ENCODE measurements at regions not wholly inside any gene's neighbourhood (a gene's known extent, or its start where the extent isn't known, plus 50 kb on each side); places are given as distances from the start of the nearest gene placed in this dataset.
"Not testable (repeated sequence)": the region's sequence is repeated elsewhere in the genome, so short reads cannot be mapped to it uniquely, and the experiment has no call there.

DNA sequence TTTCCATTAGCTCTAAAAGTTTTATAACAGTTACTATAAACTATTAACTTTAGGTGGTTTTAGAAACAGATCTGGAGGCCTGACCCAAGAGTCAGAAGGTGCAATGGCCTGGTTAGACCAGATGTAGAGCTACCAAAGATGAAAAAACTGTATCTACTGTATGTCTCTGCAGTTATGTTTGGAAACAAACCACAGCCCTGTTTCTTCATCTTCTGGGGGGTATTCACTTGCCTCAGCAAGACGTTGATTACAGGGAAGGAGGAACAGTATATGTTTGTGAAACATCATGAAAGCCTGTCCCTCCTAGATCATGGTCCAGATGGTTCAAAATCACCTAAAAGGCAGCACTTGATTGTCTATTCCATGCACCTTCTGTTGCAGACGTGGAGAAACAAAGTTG is 220.2 kb downstream of the SUCLG1 start:
- H3K9me3 Mint-ChIP-seq: peaks cover 5% of the 10 kb centered on the region
- no peaks in the 10 kb centered on the region for H3K4me1 Mint-ChIP-seq
- H3K4me3 Mint-ChIP-seq: no peak overlapping the region
- no peaks in the 10 kb centered on the region for H3K36me3 Mint-ChIP-seq (ENCODE audit: insufficient read depth)
- ATAC-seq (replicated peaks; ENCODE audit: extremely low read depth, poor library complexity, severe bottlenecking) (no peak), DNase-seq (ENCODE audit: low spot score in 2 of 2) (no peak)
- peaks cover 23% of the 10 kb centered on the region for H3K27me3 Mint-ChIP-seq
- H3K27ac Mint-ChIP-seq (ENCODE audit: low read depth): no peak overlapping the region

GRCh38 chr2:84236288-84236687 is 222.8 kb downstream of the SUCLG1 start:
- ATAC-seq (replicated peaks; ENCODE audit: extremely low read depth, poor library complexity, severe bottlenecking): no peak
- Mint-ChIP-seq H3K9me3 (peaks cover 5% of the 10 kb centered on the region), H3K4me1 (no peaks in the 10 kb centered on the region), H3K4me3 (no peak overlapping the region), H3K27me3 (peaks cover 14% of the 10 kb centered on the region), H3K27ac (ENCODE audit: low read depth) (no peak overlapping the region), H3K36me3 (ENCODE audit: insufficient read depth) (no peaks in the 10 kb centered on the region)
- no peak for DNase-seq (ENCODE audit: low spot score in 2 of 2)

- Mint-ChIP-seq H3K27me3 (no peaks in the 10 kb centered on the region), H3K4me3 (no peak overlapping the region), H3K27ac (ENCODE audit: low read depth) (no peak overlapping the region), H3K36me3 (ENCODE audit: insufficient read depth) (no peaks in the 10 kb centered on the region), H3K4me1 (no peaks in the 10 kb centered on the region), H3K9me3 (peaks cover 5% of the 10 kb centered on the region)
- no peak for DNase-seq (ENCODE audit: low spot score in 2 of 2)
- ATAC-seq (replicated peaks; ENCODE audit: extremely low read depth, poor library complexity, severe bottlenecking): no peak
Measured at GRCh38 chr2:84234103-84234502, 225.0 kb downstream of the SUCLG1 start.

DNA sequence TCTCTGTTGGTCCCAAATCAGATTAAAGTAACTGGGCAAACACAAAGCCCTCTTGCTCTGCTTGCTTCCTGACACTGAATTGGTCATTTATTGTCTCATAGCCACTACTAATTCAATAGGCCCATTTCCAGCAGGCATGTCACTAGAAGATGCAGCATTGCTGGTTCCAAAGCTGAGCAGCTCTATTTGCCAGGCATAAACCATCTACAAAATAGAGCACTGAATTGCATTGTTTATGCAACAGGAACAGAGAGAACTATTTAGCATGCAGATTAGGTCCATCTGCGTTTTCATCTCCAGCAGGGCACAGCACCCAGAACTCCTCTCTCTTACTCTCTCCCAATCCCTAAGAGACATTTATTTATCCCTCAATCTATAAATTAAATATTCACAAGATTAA is 227.6 kb downstream of the SUCLG1 start:
- H3K27ac Mint-ChIP-seq (ENCODE audit: low read depth): no peak overlapping the region
- H3K36me3 Mint-ChIP-seq (ENCODE audit: insufficient read depth): no peaks in the 10 kb centered on the region
- no peak overlapping the region for H3K4me3 Mint-ChIP-seq
- ATAC-seq (replicated peaks; ENCODE audit: extremely low read depth, poor library complexity, severe bottlenecking) (no peak), DNase-seq (ENCODE audit: low spot score in 2 of 2) (no peak)
- peaks cover 16% of the 10 kb centered on the region for H3K27me3 Mint-ChIP-seq
- no peaks in the 10 kb centered on the region for H3K4me1 Mint-ChIP-seq
- H3K9me3 Mint-ChIP-seq: peaks cover 12% of the 10 kb centered on the region

- H3K9me3 Mint-ChIP-seq: peaks cover 7% of the 10 kb centered on the region
- no peaks in the 10 kb centered on the region for H3K4me1 Mint-ChIP-seq
- ATAC-seq (replicated peaks; ENCODE audit: extremely low read depth, poor library complexity, severe bottlenecking) (no peak), DNase-seq (ENCODE audit: low spot score in 2 of 2) (no peak)
- peaks cover 55% of the 10 kb centered on the region for H3K27me3 Mint-ChIP-seq
- no peak overlapping the region for H3K4me3 Mint-ChIP-seq
- H3K36me3 Mint-ChIP-seq (ENCODE audit: insufficient read depth): no peaks in the 10 kb centered on the region
- H3K27ac Mint-ChIP-seq (ENCODE audit: low read depth): no peak overlapping the region
Measured at GRCh38 chr2:84224121-84224520, 235.0 kb downstream of the SUCLG1 start.

- Mint-ChIP-seq H3K4me1 (no peaks in the 10 kb centered on the region), H3K4me3 (no peak overlapping the region), H3K27me3 (peaks cover 55% of the 10 kb centered on the region), H3K36me3 (ENCODE audit: insufficient read depth) (no peaks in the 10 kb centered on the region), H3K27ac (ENCODE audit: low read depth) (no peak overlapping the region), H3K9me3 (peaks cover 7% of the 10 kb centered on the region)
- DNase-seq (ENCODE audit: low spot score in 2 of 2) (no peak), ATAC-seq (replicated peaks; ENCODE audit: extremely low read depth, poor library complexity, severe bottlenecking) (no peak)
Measured at GRCh38 chr2:84223191-84223590, 235.9 kb downstream of the SUCLG1 start.

DNA sequence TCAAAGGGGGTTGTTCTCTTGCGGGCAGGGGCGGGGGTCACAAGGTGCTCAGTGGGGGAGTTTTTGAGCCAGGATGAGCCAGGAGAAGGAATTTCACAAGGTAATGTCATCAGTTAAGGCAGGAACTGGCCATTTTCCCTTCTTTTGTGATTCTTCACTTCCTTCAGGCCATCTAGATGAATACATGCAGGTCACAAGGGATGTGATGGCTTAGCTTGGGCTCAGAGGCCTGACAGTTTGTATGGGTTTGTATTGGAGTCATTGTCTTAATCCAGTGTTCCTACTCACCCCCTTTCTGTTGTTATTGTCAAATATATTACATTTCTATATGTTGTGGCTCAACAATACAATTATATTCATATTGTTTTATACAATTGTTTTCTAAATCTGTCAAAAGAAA is 238.0 kb downstream of the SUCLG1 start:
- not testable (repeated sequence) for H3K4me1 Mint-ChIP-seq; DNase-seq (ENCODE audit: low spot score in 2 of 2); H3K9me3 Mint-ChIP-seq; H3K36me3 Mint-ChIP-seq (ENCODE audit: insufficient read depth); H3K27ac Mint-ChIP-seq (ENCODE audit: low read depth); ATAC-seq (replicated peaks; ENCODE audit: extremely low read depth, poor library complexity, severe bottlenecking); H3K4me3 Mint-ChIP-seq
- H3K27me3 Mint-ChIP-seq: peaks cover 35% of the 10 kb centered on the region

DNA sequence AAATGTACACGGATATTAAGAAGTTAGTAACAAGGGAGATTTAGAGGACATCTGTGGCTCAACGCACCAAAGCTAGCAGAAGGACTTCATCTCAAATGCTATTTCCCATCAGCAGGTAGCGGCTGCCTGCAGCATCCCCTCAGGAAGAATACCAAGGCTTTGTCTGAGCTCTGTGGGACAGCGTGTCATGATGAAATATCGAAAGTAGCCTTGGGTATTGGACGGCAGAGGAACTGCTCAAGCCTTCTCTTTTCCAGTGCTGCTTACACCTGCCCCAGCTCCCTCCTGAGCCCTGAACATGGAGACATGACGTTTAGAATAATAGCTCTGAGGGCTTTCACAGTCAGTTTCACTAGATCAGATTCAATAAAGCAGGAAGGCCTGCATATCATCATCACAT is 241.6 kb downstream of the SUCLG1 start:
- Mint-ChIP-seq H3K27me3 (peaks cover 35% of the 10 kb centered on the region), H3K4me1 (no peaks in the 10 kb centered on the region), H3K27ac (ENCODE audit: low read depth) (no peak overlapping the region), H3K9me3 (no peaks in the 10 kb centered on the region), H3K4me3 (no peak overlapping the region), H3K36me3 (ENCODE audit: insufficient read depth) (no peaks in the 10 kb centered on the region)
- ATAC-seq (replicated peaks; ENCODE audit: extremely low read depth, poor library complexity, severe bottlenecking) (no peak), DNase-seq (ENCODE audit: low spot score in 2 of 2) (no peak)

DNA sequence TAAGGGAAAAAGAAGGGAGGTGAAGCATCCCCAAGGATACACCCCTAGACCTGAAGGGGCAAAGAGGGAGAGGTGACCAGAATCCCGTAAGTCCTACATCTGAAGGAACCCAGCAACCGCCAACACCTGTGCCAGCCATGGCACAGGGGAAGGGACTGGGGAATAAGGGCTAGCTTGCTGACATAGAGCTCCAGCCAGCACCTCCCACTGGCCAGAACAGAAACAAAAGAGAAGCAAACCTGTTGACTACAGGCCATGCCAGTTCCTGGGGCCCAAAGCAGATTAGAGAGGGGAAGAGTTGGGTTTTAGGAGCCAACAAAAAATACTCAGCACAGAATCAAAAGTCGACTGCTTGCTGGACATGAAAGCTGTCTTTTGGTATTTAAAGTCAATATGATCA is 244.6 kb downstream of the SUCLG1 start:
- Mint-ChIP-seq H3K27ac (ENCODE audit: low read depth) (no peak overlapping the region), H3K27me3 (peaks cover 40% of the 10 kb centered on the region), H3K4me3 (no peak overlapping the region), H3K9me3 (no peaks in the 10 kb centered on the region), H3K36me3 (ENCODE audit: insufficient read depth) (no peaks in the 10 kb centered on the region), H3K4me1 (no peaks in the 10 kb centered on the region)
- ATAC-seq (replicated peaks; ENCODE audit: extremely low read depth, poor library complexity, severe bottlenecking): no peak
- DNase-seq (ENCODE audit: low spot score in 2 of 2): no peak

DNA sequence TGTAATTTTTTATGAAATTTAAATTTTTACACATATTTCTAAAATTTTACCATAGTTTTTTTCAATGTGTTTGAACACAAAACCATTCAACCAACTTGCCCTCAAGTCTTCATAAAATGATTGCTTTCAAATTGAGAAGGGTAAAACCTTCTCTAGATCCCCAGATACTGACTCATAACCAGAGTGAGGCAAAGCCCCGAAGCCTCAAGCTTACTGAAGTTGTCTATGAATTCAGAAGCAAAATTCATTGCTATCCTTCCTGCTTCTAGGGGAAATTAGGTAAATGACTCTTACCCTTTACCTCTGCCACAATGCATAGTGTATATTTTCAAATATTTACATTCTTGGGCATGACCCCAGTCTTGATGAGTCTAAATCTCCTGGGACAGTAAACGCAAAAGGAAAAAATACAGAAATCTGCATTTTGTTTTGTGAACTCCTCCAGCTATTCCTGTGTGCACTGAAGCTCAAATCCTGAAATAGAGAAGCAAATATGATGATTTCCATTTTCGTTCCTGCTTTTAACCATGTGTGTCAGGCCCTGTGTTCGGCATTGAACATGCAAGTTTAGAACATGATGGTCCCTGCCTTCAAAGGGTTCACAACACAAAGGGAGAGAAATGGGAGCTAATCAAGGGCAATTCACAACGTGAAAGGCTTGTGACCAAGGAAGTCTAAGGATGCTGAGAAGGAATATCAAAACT is 246.3 kb downstream of the SUCLG1 start:
- DNase-seq (ENCODE audit: low spot score in 2 of 2): no peak
- no peak overlapping the region for H3K27ac Mint-ChIP-seq (ENCODE audit: low read depth)

GRCh38 chr2:84209941-84210340 is 249.1 kb downstream of the SUCLG1 start:
- Mint-ChIP-seq H3K4me3 (no peak overlapping the region), H3K27ac (ENCODE audit: low read depth) (no peak overlapping the region), H3K9me3 (no peaks in the 10 kb centered on the region), H3K27me3 (peaks cover 78% of the 10 kb centered on the region), H3K36me3 (ENCODE audit: insufficient read depth) (no peaks in the 10 kb centered on the region), H3K4me1 (no peaks in the 10 kb centered on the region)
- no peak for DNase-seq (ENCODE audit: low spot score in 2 of 2)
- no peak for ATAC-seq (replicated peaks; ENCODE audit: extremely low read depth, poor library complexity, severe bottlenecking)

More for the DNA sequence above, 246.3 kb downstream of the SUCLG1 start:
- no peaks in the 10 kb centered on the region for H3K4me1 Mint-ChIP-seq
- H3K4me3 Mint-ChIP-seq: no peak overlapping the region
- no peak for ATAC-seq (replicated peaks; ENCODE audit: extremely low read depth, poor library complexity, severe bottlenecking)
- no peaks in the 10 kb centered on the region for H3K36me3 Mint-ChIP-seq (ENCODE audit: insufficient read depth)
- peaks cover 57% of the 10 kb centered on the region for H3K27me3 Mint-ChIP-seq
- H3K9me3 Mint-ChIP-seq: no peaks in the 10 kb centered on the region

DNA sequence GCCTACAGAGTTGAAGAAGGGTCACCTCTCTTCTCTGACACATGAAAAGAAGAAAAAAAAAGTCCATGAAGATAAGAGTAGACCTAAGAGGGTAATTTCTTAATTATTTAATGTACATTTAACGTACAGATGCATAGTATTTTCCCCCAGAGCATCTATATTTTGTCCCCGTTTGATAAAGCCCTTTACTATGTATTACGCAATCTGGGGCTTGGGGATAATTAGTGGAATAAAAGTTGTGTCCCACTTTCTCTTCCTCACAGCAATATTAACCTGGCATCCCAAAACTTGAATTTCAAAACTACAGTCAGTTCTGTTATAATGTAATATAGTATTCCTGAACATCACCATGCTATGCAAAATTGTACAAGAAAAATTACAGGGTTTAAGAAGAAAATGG is 254.1 kb downstream of the SUCLG1 start:
- H3K4me3 Mint-ChIP-seq: no peak overlapping the region
- peaks cover 52% of the 10 kb centered on the region for H3K27me3 Mint-ChIP-seq
- peaks cover 5% of the 10 kb centered on the region for H3K4me1 Mint-ChIP-seq
- H3K27ac Mint-ChIP-seq (ENCODE audit: low read depth): no peak overlapping the region
- H3K9me3 Mint-ChIP-seq: no peaks in the 10 kb centered on the region
- H3K36me3 Mint-ChIP-seq (ENCODE audit: insufficient read depth): no peaks in the 10 kb centered on the region
- ATAC-seq (replicated peaks; ENCODE audit: extremely low read depth, poor library complexity, severe bottlenecking): no peak
- no peak for DNase-seq (ENCODE audit: low spot score in 2 of 2)

DNA sequence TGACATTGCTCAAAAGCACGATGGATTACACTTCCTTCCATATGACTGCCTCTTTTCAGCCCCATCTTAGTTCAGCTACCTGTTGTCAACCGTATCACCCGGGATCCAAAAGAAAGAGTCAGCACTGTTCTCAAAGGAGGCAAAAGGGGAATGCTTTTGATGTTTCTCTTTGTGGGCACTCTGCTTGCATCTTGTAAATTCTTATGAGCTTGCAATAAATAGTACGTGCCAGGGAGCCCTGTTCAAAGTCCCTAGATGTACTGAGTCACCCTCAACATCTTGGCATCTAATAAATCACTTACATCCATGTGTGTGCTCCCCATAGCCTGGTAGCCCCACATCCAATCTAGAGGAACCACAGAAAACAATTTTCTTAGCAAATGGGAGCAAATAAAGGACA is 256.9 kb downstream of the SUCLG1 start:
- peaks cover 34% of the 10 kb centered on the region for H3K27me3 Mint-ChIP-seq
- DNase-seq (ENCODE audit: low spot score in 2 of 2) (no peak), ATAC-seq (replicated peaks; ENCODE audit: extremely low read depth, poor library complexity, severe bottlenecking) (no peak)
- H3K4me3 Mint-ChIP-seq: no peak overlapping the region
- no peak overlapping the region for H3K27ac Mint-ChIP-seq (ENCODE audit: low read depth)
- peaks cover 5% of the 10 kb centered on the region for H3K4me1 Mint-ChIP-seq
- H3K9me3 Mint-ChIP-seq: no peaks in the 10 kb centered on the region
- H3K36me3 Mint-ChIP-seq (ENCODE audit: insufficient read depth): no peaks in the 10 kb centered on the region

All from central memory CD8-positive, alpha-beta T cell (primary cell).